HG02885 (cell line): ENCODE measurements at regions not wholly inside any gene's neighbourhood (a gene's known extent, or its start where the extent isn't known, plus 50 kb on each side); places are given as distances from the start of the nearest gene placed in this dataset.

Source experiments
- ATAC-seq: cut with Tn5 transposase; IDR thresholded peaks from one replicate; pipeline ENCODE4 v1.9.1; 2021; ENCODE audit warnings: mild to moderate bottlenecking; ENCODE audit not compliant: unreplicated experiment, poor library complexity

DNA sequence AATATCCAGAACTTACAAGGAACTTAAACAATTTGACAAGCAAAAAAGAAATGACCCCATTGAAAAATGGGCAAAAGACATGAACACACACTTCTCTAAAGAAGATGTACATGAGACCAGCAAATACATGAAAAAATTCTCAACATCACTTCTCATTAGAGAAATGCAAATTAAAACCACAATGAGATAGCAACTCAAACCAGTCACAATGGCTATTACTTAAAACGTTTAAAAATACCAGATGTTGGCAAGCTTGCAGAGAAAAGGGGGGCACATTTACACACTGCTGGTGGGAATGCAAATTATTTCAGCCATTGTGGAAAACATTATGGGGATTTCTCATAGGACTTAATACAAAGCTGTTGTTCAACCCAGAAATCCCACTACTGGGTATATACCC, 1634.0 kb downstream of the NCAM2 start:
- no peak for ATAC-seq

DNA sequence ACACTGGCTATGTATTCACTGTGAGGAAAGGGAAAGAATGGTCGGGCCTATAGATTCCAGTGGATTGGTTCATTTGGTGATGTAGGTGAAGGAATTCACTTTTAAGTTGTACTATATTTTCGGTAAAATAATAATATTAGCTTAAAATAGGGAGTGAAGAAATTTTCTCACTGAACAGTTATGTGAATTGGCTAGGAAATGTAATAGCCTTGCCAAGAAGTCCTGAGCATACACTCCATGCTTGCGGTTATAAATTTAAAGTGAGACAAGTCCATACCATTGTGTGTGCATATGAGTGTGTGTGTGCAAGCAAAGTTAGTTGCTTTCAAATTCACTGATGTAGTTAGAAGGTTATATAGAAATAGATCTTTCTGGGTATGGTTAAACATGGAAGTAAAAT, 1651.0 kb downstream of the NCAM2 start:
- no peak for ATAC-seq

DNA sequence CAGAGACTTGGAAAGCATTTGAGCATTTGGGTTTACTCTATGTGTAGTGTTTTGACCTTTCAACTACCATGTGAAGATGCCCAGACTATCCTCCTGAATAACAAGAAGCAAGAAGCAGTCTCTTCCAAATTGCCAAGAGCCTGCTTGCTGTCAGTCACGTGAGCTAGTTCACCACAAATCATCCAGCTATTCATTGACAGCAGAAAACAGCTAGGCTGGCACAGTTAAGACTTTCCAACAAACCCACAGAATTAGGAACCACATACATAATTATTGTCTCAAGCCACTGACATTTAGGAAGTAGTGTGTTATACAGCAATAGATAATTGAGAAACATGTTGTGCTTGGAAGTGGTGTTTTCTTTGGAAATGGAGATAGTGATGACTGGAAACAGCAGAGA, 1652.0 kb downstream of the NCAM2 start:
- no peak for ATAC-seq

DNA sequence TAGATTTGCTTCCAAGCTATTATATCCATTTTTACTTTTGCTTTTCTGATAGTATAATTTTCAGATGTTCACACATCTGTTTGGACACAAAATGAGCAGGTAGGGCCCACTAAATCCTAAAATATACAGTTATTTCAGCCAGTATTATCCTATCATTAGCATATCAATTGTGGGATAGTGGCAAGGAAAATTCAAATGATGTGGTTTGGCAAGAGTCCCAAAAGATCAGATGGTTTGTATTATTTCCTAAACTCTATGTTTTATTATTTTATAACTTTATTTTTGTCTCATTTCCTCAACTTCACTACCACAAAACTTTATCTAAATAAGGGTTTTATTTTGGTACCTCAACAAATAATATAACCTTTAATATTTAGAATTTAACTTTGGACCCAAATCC, 1659.6 kb downstream of the NCAM2 start:
- ATAC-seq, result no peak

DNA sequence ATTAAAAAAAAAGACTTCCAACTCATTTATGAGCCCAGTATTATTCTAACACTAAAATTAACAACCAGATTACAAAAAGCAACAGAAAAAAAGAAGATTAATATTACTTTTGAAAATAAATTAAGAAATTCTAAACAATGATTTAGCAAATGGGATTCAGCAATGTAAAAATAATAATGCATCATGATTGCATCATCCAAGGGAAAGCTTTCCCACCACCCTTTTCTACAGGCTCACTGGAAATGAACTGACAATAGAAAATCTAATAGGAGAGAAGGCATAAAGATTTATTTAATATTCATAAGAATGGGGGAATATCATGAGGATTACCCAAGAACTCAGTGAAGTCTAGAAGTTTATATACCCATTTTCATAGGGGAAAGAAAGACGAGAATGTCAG, 1671.9 kb downstream of the NCAM2 start:
- no peak for ATAC-seq

DNA sequence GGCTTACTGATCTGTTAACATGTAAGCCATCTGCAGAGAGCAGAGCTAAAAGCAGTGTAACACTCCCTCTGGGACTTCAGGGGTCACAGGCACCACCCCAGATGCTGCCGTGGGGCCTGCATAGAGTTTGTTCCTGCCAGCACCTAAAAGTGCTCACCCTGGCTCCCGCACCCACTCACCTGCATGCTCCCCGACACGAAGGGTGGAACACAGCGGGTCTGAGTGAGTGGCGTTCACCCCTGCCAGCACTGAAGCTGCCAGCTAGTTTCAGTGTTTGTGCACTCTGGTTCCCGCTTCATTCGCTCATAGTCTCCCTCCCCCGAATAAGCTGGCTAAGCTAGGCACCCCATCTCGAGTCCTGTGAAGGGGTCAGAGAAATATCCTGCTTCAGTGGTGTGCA, 1681.0 kb downstream of the NCAM2 start:
- no peak for ATAC-seq

DNA sequence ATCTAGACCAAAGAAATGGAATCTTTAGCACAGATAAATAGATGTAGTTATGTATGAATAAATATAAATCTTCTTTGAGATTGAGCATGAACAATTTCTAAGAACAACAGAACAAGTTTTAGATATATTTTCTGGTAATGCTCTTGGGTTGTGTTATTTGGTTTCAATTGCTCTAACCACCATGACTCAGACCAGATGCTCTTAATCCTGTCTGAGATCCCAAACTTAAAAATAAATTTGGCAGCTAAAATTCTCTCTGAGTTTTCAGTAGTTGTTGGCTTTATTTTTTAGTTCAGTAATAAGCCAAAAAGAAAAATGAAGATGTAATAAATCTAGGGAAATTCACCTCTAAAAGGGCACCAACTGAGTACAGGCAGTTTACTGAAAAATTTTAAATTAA, 1693.4 kb downstream of the NCAM2 start:
- ATAC-seq, result no peak

DNA sequence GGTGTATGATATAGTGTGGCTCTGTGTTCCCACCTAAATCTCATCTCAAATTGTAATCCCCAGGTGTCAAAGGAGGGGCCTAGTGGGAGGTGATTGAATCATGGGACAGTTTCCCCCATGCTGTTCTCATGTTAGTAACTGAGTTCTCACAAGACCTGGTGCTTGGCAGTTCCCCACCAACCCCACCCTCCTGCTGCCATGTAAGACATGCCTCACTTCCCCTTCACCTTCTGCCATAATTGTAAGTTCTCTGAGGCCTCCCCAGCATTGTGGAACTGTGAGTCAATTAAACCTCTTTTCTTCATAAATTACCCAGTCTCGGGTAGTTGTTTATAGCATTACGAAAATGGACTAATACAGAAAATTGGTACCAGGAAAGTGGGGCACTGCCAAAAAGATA, 1705.3 kb downstream of the NCAM2 start:
- ATAC-seq, result no peak

DNA sequence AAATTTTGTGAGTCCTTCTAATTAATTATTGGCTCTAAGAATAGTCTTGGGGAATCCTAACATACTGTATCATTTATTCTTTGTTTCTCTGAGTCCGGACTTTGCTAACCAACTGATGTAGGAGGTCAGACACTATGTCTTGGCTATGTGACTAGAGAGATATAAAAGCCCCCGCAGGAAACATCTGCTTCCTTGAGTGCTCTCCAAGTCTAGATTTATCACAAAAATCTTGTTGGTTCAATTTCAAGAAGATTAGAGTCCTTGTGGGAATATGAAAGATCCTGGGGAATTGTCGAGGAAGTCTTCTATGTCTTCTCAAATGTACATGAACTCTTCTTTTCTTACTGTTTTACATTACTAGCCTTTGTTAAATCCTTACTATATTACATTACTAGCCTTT, 1712.5 kb downstream of the NCAM2 start:
- no peak for ATAC-seq

DNA sequence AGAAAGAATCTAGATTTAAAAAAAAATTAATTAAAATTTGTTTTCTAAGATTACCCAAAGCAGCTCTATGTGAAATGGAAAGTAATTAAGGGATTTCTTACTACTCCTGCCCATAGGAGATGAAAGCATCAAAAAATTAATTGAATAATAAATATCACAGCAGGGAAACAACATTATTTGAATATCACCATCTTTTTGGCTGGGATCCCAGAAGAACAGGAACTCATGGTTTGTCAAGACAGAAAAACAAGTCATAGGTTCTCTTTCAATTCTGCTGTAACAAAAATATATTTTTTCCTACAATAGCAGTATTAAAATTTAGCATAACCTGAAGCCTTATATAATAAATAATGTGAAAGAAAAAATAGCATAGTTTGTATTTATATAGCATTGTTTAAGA, 1713.4 kb downstream of the NCAM2 start:
- no peak for ATAC-seq

DNA sequence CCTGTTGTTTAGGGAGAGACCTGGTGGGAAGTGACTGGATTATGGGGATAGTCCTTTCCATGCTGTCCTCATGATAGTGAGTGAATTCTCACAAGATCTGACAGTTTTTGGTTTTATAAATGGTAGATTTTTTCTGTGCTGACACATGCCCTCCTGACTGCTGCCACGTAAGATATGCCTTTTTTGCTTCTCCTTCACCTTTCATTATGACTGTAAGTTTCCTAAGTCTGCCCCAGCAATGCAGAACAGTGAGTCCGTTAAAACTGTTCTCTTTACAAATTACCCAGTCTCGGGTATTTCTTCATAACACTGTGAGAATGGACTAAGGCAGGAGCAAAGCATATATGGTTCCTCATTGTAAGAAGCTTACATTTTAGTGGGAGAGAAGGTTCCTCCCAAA, 1727.2 kb downstream of the NCAM2 start:
- ATAC-seq, result no peak

DNA sequence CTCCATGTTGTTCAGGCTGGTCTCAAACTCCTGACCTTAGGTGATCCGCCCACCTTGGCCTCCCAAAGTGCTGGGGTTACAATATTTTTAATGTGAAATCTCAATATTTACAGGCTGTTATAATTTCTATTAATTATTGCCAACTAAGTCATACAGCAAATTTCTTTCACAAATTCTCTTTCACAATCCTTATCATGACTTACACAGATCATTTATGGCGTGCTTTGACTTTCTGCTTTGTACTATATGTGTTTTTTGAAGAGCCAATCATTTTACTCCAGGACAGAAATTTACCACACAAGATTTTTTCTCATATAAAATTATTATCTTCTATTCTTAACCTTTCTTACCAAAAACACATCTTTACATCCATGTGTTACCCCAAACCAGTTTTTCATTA, 1729.9 kb downstream of the NCAM2 start:
- no peak for ATAC-seq

DNA sequence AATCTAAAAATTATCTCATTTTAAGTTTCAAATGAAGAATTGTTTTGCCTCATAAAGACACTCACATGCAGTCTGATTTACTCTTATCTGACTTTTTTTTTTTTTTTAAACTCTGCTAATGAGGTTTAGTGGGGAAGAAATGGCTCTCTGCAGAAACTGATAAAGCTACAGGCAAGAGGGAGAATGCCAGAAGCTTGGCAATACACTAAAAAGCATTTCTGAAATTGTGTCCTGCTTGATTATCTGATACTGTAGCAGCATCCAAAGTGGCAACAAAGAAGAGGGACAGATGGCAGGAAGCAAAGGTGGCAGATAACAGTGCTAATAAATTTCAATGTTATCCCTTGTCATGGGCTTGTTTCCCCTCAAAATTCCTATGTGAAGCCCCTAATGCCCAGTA, 1744.9 kb downstream of the NCAM2 start:
- ATAC-seq, result no peak

DNA sequence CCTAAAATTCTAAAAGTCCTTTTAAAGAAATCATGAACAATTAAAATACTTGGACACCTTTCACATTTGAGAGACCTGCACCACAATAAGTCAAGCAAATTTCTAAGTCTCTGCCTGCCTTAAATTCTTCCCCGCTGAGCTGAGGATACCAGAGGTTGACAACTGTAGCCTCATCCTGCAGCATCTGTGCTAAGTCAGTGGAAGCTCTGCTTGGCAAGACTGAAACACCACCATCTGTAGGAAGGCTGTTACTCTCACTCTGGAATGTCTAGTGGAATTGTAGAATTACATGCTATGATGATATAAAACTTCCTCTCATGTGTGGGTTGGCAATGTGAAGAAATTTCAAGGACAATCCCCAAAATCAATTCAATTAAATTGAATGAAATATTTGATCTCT, 1756.5 kb downstream of the NCAM2 start:
- ATAC-seq, result no peak

DNA sequence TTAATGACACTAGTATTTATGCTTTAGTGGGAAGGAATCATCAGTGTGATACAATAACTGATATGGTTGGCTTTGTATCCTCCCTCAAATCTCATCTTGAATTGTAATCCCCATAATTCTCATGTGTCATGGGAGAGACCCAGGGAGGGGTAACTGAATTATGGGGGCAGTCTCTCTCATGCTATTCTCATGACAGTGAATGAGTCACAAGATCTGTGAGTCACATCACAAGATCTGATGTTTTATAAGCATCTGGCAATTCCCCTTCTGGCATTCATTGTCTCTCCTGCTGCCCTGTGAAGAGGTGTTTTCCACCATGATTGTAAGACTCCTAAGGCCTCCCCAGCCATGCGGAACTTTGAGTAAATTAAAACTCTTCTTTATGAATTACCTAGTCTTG, 1760.3 kb downstream of the NCAM2 start:
- no peak for ATAC-seq

DNA sequence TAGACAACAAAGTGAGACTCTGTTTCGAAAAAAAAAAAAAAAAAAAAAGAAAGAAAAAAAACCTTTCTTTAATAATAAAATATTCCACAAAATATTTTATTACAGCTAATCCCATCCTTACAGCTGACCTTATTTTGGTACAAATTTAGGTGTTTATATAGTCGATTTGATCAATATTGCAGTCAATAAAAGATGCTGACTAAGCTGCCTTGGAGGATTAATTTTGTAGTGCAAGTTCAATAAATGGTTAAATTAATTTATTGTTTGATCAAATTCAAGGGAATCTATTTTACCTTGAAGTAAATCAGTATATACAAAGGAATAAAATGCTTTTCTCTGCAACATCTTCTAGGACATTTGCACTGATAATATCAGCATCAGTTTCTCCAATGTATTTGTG, 1764.3 kb downstream of the NCAM2 start:
- no peak for ATAC-seq

DNA sequence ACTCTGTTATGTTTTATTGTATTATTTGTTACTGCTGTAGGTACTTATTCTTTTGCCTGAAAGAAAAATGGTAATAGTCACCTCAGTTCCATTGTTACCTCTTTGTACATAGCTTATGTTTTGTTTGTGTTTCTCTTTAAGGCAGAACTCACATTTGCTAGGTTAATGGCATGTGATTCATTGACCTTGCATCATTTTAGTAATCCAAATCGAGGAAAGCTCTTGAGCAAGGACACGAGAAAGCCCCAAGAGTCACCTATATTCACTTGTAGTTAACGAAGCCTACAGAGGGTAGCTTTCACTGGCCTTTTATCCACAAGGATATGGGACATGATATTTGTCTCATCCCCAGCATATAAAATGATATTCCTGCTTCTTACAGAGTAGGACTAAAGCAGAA, 1765.2 kb downstream of the NCAM2 start:
- no peak for ATAC-seq

DNA sequence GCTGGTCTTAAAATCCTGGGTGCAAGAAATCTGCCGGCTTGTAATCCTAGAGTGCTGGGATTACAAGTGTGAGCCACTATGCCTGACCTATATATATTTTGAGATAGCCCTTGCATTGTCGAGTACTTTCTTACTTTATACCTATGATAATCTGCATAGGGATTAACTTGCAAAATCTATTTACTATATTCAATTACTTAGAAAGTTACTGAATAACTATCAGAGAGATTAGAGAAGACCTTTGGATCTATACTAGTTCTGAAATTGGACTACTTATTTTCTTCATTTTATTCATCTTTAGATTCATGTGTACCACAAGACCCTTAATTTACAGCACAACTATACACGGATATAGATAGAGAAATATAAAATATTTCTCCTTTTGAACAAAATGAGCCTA, 1766.0 kb downstream of the NCAM2 start:
- no peak for ATAC-seq

DNA sequence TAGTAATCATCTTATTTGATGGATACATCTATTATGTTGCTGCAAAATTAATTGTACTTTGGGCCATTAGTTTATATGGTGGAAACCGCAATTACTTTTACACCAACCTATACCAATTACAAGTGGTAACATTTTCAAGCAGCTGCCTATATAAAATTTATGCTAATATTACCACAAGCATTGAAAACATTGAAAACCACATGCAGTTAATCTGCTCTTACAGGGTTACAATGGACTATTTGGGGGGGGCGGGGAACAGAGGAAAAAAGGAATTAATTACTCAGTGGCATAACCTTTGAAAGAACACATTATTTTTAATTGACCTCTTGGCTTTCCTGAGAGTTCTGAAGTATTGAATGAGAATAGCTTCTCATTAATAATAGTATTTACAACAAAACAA, 1793.2 kb downstream of the NCAM2 start:
- no peak for ATAC-seq

DNA sequence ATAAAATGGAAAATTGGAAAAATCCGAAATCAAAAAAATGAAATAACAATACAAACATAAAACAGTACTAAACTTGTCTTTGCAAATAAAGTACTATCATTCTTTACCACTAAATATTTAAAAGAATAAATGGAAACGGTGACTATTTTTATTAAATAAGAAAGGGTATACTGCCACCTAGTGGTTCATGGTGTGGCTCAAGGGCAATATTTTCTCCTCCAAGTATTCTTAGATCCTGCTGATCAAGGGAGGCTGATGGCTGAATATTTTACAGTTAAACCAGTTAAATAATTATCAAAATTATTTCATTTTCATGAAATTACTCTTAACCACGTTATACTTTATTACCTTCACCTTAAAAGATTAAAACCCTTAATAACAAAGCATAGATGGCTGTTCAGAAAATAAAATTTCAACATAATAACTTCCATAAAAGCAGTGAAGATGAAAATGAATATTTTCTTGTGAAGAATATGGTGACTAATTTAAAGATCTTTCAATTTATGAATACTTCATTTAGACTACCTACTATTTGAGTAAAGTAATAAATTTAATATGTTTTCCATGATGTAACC, 1793.9 kb downstream of the NCAM2 start:
- ATAC-seq, result peak; percentile 66

DNA sequence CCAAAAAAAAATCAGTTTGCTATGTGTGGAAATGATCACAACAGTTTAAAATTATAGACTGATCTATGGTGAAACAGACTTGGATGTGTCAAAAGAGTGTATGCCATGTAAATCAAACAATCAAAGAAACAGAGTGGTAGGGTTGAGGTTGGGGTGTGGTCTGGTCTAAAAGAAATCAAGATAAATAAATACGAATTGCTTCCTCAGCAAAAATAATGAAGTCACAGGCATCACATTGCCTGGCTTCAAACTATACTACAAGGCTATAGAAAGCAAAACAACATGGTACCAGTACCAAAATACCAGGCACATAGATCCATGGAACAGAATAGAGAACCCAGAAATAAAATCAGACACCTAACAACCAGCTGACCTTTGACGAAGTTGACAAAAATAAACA, 1796.9 kb downstream of the NCAM2 start:
- no peak for ATAC-seq

DNA sequence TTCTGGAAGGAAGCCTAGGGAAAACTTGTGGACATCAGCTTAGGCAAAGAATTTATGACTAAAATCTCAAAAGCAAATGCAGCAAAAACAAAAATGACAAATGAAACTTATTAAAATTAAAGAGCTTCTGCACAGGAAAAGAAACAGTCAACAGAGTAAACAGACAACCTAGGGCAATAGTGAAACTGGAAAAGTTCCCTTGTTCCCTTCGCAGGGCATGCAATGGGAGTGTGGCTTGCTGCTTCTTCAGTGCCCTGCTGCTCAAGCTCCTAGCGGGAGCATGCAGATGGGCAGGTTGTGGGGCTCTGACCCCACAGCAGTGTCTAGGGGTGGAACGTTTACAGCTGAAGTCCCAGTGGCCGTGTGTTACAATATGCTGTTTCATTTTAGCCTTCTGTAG, 1797.4 kb downstream of the NCAM2 start:
- no peak for ATAC-seq

DNA sequence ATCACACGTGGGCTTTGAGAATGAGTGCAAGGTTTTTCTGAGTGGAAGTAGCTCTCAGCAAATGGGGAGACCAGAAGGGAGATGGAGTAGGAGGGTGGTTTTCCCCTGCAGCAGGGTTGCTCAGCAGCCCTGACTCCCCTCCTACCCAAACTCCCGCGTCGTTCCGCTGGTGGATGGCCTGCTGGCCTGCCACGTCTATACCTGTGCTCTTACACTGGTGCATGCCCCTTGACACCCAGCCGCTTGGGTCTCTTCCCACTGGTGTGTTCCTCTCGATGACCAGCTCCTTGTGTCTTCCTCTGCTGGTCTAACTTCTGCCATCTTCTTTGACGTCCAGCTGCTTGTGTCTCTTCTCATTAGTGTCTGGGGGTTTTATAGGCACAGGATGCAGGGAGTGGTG, 1797.9 kb downstream of the NCAM2 start:
- no peak for ATAC-seq
